GM12878 (cell line): ENCODE measurements at regions not wholly inside any gene's neighbourhood (a gene's known extent, or its start where the extent isn't known, plus 50 kb on each side); places are given as distances from the start of the nearest gene placed in this dataset.

Experiments used
- ATAC-seq: fragments of 200-7000 bp; cut with Tn5 transposase; 3 replicates; pipeline ENCODE4 v1.9.1; 2020; ENCODE audit warnings: mild to moderate bottlenecking, moderate library complexity
- BruUV-seq: library from RNA; stranded (reverse); fragments of 400-500 nt; replicated peaks from 2 replicates; lab custom pipeline; 2021; lab: Mats Ljungman, UMichigan
- CTCF ChIA-PET: fragments of 300-600 bp; sonication (Branson Sonifier 250); formaldehyde crosslinking; extraction: SDS; loops from one replicate; lab custom pipeline; 2021; ENCODE audit warnings: inconsistent platforms; lab: Yijun Ruan, JAX
- POLR2A ChIA-PET: fragments of 350-600 bp; formaldehyde crosslinking; extraction: SDS; loops from one replicate; lab custom pipeline; 2021; ENCODE audit warnings: inconsistent platforms; lab: Charles Lee
- RAD21 ChIA-PET: fragments of 300-600 bp; sonication (Branson Sonifier 250); formaldehyde crosslinking; loops from one replicate; lab custom pipeline; 2023; ENCODE audit warnings: antibody characterized with exemption; ENCODE audit not compliant: unreplicated experiment; lab: Charles Lee
- SMC1A ChIA-PET: fragments of 300-600 bp; sonication (Branson Sonifier 250); formaldehyde crosslinking; loops from one replicate; lab custom pipeline; 2023; ENCODE audit not compliant: unreplicated experiment, uncharacterized antibody; lab: Charles Lee
- DNase-seq: peaks from one replicate; pipeline ENCODE4 v3.0.0-alpha.2; 2011; ENCODE audit warnings: low read depth, low spot score
- FAIRE-seq: peaks from 3 replicates; lab custom pipeline; 2011; peaks lifted over from hg19 to GRCh38; lab: Jason Lieb, UNC
- H2AFZ ChIP-seq: 2 replicates; pipeline ENCODE4 v1.6.0; 2011; ENCODE audit warnings: low read depth, low read length, control low read depth; ENCODE audit not compliant: control insufficient read depth
- H3K27ac ChIP-seq: 2 replicates; pipeline ENCODE4 v1.5.1; 2011; ENCODE audit warnings: control low read depth; ENCODE audit not compliant: control insufficient read depth, insufficient read depth
- H3K27me3 ChIP-seq, 2 experiments: replicated peaks in 1 of 2; 2 replicates each; pipeline versions ENCODE4 v1.6.0 to v1.6.1; 2011; ENCODE audit warnings: low read length in 1 of 2; ENCODE audit not compliant: control insufficient read depth in 2 of 2, insufficient read depth in 2 of 2
- H3K36me3 ChIP-seq, 2 experiments: 2 replicates each; pipeline ENCODE4 v1.5.1; 2011; ENCODE audit warnings: low read length in 1 of 2; ENCODE audit not compliant: control insufficient read depth in 2 of 2, insufficient read depth in 2 of 2
- H3K4me1 ChIP-seq: 2 replicates; pipeline ENCODE4 v1.6.1; 2011; ENCODE audit warnings: mild to moderate bottlenecking, low read length, moderate library complexity, mixed read lengths; ENCODE audit not compliant: control insufficient read depth, insufficient read depth
- H3K4me2 ChIP-seq: 2 replicates; pipeline ENCODE4 v1.6.0; 2011; ENCODE audit warnings: control low read depth; ENCODE audit not compliant: control insufficient read depth, insufficient read depth
- H3K4me3 ChIP-seq: fragments of 200-600 bp; sonication (generic); 2 replicates; pipeline ENCODE4 v1.5.1; 2016
- H3K79me2 ChIP-seq: 2 replicates; pipeline ENCODE4 v1.6.0; 2011; ENCODE audit warnings: low read length; ENCODE audit not compliant: control insufficient read depth, insufficient read depth
- H3K9ac ChIP-seq: 2 replicates; pipeline ENCODE4 v1.8.0; 2011; ENCODE audit warnings: low read length, control low read depth, mixed read lengths; ENCODE audit not compliant: control insufficient read depth, insufficient read depth
- H3K9me3 ChIP-seq: replicated peaks from 3 replicates; pipeline ENCODE4 v1.5.1; 2011; ENCODE audit warnings: mild to moderate bottlenecking, low read length; ENCODE audit not compliant: control insufficient read depth, insufficient read depth
- H4K20me1 ChIP-seq: 2 replicates; pipeline ENCODE4 v1.6.0; 2011; ENCODE audit not compliant: control insufficient read depth, insufficient read depth
- MEF2A ChIP-seq: IDR thresholded peaks from 2 replicates; pipeline ENCODE4 v1.6.1; 2011; ENCODE audit warnings: low read depth, mild to moderate bottlenecking, low read length, moderate library complexity; ENCODE audit not compliant: insufficient read depth
- NFXL1 ChIP-seq: fragments of 450-650 bp; IDR thresholded peaks from 2 replicates; pipeline ENCODE4 v1.6.1; 2017; ENCODE audit warnings: antibody characterized with exemption, mild to moderate bottlenecking, borderline replicate concordance
- NR2C1 ChIP-seq: fragments of 450-650 bp; IDR thresholded peaks from 2 replicates; pipeline ENCODE4 v1.6.1; 2017; ENCODE audit warnings: antibody characterized with exemption, mild to moderate bottlenecking, moderate library complexity
- SMARCA5 ChIP-seq: fragments of 450-650 bp; IDR thresholded peaks from 2 replicates; pipeline ENCODE4 v1.6.1; 2017; ENCODE audit warnings: mild to moderate bottlenecking
- ZNF24 ChIP-seq: fragments of 450-650 bp; IDR thresholded peaks from 2 replicates; pipeline ENCODE4 v1.6.1; 2017; ENCODE audit warnings: antibody characterized with exemption, mild to moderate bottlenecking
- WGBS: methylation state at CpG from one replicate; pipeline ENCODE4 v1.1.6; 2016; ENCODE audit warnings: low lambda C conversion rate; ENCODE audit not compliant: insufficient replicate concordance, insufficient coverage; ENCODE audit errors: missing lambda C conversion rate; 5-methylcytosine and 5-hydroxymethylcytosine counted together
- in situ Hi-C: fragments of 300-500 bp; cut with MboI; formaldehyde crosslinking; loops from 9 replicates; pipeline ENCODE4 v1.14.3; 2018; ENCODE audit warnings: mixed read lengths
- intact Hi-C: fragments of 100-400 bp; cut with micrococcal nuclease; formaldehyde crosslinking; loops from one replicate; pipeline ENCODE4 v1.14.2; 2022; ENCODE audit not compliant: unreplicated experiment
- TF ChIP-seq, protein P1 (sequence below): fragments of 450-650 bp; formaldehyde crosslinking; IDR thresholded peaks from 2 replicates; pipeline ENCODE4 v1.4.0; 2020; ENCODE audit warnings: mild to moderate bottlenecking, moderate library complexity
- TF ChIP-seq, protein P2 (sequence below): IDR thresholded peaks from 2 replicates; pipeline ENCODE4 v1.6.1; 2011; ENCODE audit warnings: borderline replicate concordance, low read depth, mild to moderate bottlenecking, moderate library complexity, low read length; ENCODE audit not compliant: insufficient read depth, poor library complexity, severe bottlenecking

DNA sequence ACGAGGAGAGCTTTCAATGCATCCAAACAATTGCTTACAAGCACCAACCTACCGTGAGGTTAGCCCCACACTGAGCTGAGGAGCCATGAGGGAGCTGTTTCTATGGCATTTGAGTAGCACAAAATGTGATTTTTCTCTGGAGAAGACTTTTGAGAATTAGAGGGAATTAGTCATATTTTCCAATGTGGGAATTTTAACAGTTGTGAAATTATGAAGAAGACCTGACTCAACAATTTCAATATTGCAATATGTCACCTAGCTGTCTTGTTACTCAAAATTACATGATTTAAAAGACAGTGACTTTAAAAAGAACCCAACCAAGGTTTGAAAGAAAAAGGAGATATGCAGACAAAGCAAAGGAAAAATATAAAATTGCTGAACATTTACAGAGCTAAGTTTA, 62.6 kb upstream of the LY86 start:
- Histone ChIP-seq H3K27me3 (no peaks in the 10 kb centered on the region), H3K27ac (no peak overlapping the region), H3K79me2 (no peaks in the 10 kb centered on the region), H4K20me1 (no peaks in the 10 kb centered on the region), H2AFZ (no peak overlapping the region), H3K4me1 (no peaks in the 10 kb centered on the region), H3K4me3 (no peak overlapping the region), H3K9ac (no peak overlapping the region), H3K9me3 (peaks cover 6% of the 10 kb centered on the region; the same call in 2 of the 3 replicates), H3K4me2 (no peak overlapping the region), H3K36me3 (no peaks in the 10 kb centered on the region)
- in situ Hi-C loops (no loop called here), intact Hi-C loops (no loop called here)
- CTCF ChIA-PET = interaction anchor here (1.3 to 2.3 kb wide), 3 partner anchors 10 to 21 kb away, joined by 3 to 12 read pairs (median 5); no protein-coding TSS in a partner anchor
- 94% methylated on average over 2 of the region's 2 CpGs for WGBS
- BruUV-seq = no TSS peak
- POLR2A ChIA-PET = no interaction called here
- ATAC-seq = no peak
- FAIRE-seq = no peak
- SMC1A ChIA-PET = interaction anchor here (1.1 to 1.9 kb wide), 4 partner anchors 10 to 30 kb away, joined by 4 to 10 read pairs (median 6); no protein-coding TSS in a partner anchor
- DNase-seq = no peak
- RAD21 ChIA-PET = no interaction called here
- TF ChIP-seq ZNF24 (no peak), NFXL1 (no peak), MEF2A (no peak), SMARCA5 (no peak), NR2C1 (no peak)
- TF ChIP-seq, protein P1, sequence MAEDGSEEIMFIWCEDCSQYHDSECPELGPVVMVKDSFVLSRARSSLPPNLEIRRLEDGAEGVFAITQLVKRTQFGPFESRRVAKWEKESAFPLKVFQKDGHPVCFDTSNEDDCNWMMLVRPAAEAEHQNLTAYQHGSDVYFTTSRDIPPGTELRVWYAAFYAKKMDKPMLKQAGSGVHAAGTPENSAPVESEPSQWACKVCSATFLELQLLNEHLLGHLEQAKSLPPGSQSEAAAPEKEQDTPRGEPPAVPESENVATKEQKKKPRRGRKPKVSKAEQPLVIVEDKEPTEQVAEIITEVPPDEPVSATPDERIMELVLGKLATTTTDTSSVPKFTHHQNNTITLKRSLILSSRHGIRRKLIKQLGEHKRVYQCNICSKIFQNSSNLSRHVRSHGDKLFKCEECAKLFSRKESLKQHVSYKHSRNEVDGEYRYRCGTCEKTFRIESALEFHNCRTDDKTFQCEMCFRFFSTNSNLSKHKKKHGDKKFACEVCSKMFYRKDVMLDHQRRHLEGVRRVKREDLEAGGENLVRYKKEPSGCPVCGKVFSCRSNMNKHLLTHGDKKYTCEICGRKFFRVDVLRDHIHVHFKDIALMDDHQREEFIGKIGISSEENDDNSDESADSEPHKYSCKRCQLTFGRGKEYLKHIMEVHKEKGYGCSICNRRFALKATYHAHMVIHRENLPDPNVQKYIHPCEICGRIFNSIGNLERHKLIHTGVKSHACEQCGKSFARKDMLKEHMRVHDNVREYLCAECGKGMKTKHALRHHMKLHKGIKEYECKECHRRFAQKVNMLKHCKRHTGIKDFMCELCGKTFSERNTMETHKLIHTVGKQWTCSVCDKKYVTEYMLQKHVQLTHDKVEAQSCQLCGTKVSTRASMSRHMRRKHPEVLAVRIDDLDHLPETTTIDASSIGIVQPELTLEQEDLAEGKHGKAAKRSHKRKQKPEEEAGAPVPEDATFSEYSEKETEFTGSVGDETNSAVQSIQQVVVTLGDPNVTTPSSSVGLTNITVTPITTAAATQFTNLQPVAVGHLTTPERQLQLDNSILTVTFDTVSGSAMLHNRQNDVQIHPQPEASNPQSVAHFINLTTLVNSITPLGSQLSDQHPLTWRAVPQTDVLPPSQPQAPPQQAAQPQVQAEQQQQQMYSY (CRISPR knock-in tag) = no peak
- TF ChIP-seq, protein P2, sequence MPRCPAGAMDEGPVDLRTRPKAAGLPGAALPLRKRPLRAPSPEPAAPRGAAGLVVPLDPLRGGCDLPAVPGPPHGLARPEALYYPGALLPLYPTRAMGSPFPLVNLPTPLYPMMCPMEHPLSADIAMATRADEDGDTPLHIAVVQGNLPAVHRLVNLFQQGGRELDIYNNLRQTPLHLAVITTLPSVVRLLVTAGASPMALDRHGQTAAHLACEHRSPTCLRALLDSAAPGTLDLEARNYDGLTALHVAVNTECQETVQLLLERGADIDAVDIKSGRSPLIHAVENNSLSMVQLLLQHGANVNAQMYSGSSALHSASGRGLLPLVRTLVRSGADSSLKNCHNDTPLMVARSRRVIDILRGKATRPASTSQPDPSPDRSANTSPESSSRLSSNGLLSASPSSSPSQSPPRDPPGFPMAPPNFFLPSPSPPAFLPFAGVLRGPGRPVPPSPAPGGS = no peak
